NCI-H748 (cell line): ENCODE measurements at regions not wholly inside any gene's neighbourhood (a gene's known extent, or its start where the extent isn't known, plus 50 kb on each side); places are given as distances from the start of the nearest gene placed in this dataset.
A peak's percentile ranks its signal among the peaks of the same experiment; 100 is the strongest.
"Not testable (repeated sequence)": the region's sequence is repeated elsewhere in the genome, so short reads cannot be mapped to it uniquely, and the experiment has no call there.

ENCODE experiments used
- DNase-seq: peaks from one replicate; lab custom pipeline; 2025; ENCODE audit not compliant: unreplicated experiment; lab: John Stamatoyannopoulos, UW

GRCh38 chr2:94737145-94737544, 134.1 kb upstream of the TEKT4 start:
- peak; percentile 91 for DNase-seq

DNA sequence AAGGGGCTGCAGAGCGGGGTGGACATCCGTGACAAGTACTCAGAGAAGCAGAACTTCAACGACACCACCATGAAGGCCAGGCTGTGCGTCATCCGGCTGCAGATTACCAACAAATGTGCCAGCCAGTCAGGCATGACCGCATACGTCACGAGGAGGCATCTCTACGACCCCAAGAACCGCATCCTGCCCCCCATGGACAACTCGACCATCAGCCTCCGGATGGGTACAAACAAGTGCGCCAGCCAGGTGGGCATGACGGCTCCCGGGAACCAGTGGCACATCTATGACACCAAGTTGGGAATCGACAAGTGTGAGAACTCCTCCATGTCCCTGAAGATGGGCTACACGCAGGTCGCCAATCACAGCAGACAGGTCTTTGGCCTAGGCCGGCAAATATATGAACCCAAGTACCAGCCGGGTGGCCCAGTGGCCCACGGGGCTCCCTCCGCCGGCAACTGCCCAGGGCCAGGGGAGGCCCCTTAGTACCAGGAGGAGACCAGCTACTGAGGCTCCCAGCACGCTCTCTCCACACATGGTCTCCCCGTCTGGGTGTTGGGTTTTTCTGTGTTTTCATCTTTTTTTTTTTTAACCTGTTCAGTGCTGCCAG, 133.4 kb upstream of the TEKT4 start:
- DNase-seq, result not testable (repeated sequence)

GRCh38 chr2:94753466-94753998, 117.7 kb upstream of the TEKT4 start:
- no peak for DNase-seq

DNA sequence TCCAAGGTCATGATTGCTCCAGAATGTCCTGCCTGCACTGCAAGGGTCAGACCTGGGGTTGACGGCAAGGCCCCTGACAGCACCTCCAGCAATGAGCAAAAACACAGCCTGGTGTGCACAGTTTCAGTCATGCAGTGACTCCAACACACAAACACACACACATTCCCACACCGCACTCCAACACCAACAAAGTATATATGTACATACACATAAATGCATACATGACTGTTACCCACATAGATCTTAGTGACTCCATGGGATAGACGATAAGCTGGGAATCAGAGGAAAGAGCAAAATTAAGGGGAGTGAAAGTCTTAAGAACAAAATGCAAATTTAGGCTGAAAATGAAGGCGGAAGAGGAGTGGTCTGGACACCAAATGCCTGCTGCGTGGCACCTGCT, 112.7 kb upstream of the TEKT4 start:
- DNase-seq, result no peak

GRCh38 chr2:94759211-94759610, 112.0 kb upstream of the TEKT4 start:
- DNase-seq, result no peak

GRCh38 chr2:94762600-94762999, 108.6 kb upstream of the TEKT4 start:
- DNase-seq, result no peak

GRCh38 chr2:94763318-94763717, 107.9 kb upstream of the TEKT4 start:
- DNase-seq, result no peak

DNA sequence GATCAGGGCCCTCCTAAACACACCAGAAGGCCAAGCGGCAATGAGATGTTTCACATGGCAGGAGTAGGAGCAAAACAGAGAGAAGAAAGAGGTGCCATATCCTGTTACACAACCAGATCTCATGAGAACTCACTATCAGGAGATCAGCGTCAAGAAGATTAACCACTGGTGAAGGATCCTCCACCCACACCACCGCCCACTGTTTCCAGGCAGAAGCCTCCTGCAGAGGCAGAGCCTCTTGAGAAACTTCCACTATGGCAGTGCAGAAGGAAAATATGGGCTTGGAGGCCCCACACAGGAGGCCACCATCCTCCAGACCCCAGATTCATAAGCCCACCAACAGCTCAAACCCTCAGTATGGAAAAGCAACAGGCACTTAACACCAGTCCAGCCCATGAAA, 106.9 kb upstream of the TEKT4 start:
- not testable (repeated sequence) for DNase-seq

DNA sequence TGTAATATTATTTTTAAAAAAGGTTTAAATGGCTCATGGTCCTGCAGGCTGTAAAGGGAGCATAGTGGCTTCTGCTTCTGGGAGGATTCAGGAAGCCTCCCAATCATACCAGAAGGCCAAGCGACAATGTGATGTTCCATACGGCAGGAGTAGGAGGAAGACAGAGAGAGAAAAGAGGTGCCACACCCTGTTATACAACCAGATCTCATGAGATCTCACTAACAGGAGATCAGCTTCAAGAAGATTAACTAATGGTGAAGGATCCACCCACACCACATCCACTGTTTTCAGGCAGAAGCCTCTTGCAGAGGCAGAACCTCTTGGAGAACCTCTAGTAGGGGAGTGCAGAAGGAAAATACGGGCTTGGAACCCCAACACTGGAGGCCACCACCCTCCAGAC, 103.9 kb upstream of the TEKT4 start:
- no peak for DNase-seq

- no peak for DNase-seq
Measured at GRCh38 chr2:94769733-94770132, 101.5 kb upstream of the TEKT4 start.

DNA sequence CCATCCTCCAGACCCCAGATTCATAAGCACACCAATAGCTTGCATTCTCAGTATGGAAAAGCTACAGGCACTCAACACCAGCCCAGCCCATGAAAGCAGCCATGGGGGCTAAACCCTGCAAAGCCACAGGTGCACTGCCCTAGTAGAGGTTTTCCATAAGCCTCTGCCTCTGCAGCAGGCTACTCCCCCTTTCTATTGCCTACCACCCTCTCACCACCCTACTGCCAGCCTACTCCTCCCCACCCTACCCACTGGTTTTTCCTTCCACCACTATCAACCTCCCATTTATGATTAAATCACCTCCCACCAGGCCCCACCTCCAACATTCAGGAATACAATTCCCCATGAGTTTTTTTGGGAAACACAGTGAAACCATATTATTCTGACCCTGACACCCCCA, 96.4 kb upstream of the TEKT4 start:
- DNase-seq, result no peak

DNA sequence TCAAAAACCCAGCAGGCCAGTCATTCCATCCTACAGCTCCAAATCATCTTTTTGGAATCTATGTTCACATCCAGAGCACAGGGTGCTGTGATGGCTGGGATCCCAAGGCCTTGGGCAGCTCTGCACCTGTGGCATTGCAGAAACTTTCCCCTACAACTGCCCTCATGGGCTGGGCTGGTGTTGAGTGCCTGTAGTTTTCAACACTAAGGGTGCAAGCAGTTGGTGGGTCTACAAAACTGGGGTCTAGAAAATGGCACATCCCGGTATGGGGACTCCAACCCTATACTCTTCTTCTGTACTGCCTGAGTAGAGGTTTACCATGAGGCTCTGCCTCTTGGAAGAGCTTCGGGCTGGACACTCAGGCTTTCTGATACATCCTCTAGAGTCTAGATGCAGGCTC, 95.2 kb upstream of the TEKT4 start:
- DNase-seq, result no peak

DNA sequence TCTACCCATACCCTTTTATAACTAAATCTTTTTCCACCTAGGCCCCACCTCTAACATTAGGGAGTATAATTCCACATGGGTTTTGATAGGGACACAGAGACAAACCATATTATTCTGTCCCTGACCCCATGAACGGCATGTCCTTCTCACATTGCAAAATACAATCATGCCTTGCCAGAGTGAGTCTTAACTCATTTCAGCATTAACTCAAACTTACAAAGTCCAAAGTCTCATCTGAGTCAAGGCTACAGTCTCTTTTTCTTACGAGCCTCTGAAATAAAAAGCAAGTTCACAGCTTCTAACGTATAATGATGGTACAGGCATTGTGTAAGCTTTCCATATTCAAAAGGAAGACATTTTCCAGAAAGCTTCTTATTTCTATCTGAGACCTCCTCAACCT, 86.1 kb upstream of the TEKT4 start:
- not testable (repeated sequence) for DNase-seq

- DNase-seq, result not testable (repeated sequence)
Measured at GRCh38 chr2:94786424-94786823, 84.8 kb upstream of the TEKT4 start.

DNA sequence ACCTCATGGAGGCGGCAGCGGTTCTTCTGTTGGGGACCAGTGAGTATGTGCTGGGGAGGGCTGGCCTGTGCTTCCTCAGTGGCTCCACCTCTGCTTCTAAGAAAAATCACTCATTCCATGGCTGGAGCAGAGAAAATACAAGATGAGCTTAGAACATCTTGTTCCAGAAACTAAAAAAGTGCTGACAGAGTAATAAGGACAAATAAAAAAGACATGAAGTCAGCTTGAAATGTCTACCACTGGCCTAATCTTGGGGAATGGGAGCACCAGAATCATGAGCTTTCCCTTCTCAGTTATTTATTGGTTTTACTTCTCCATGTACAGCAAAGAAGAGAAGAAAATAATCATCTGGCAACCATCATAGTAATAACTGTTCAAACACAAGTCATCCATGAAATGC, 81.1 kb upstream of the TEKT4 start:
- not testable (repeated sequence) for DNase-seq

GRCh38 chr2:94797235-94797634, 74.0 kb upstream of the TEKT4 start:
- DNase-seq, result peak; percentile 8
